Endothelial cell of umbilical vein (primary cell): ENCODE measurements at regions not wholly inside any gene's neighbourhood (a gene's known extent, or its start where the extent isn't known, plus 50 kb on each side); places are given as distances from the start of the nearest gene placed in this dataset.

Experiments used
- BruUV-seq: library from RNA; stranded (reverse); fragments of 400-500 nt; replicated peaks from 2 replicates; lab custom pipeline; 2021; lab: Mats Ljungman, UMichigan
- CTCF ChIA-PET: fragments of 300-600, 350-600 bp; sonication (Branson Sonifier 250); formaldehyde crosslinking; loops from one replicate; lab custom pipeline; 2021; ENCODE audit warnings: antibody characterized with exemption, inconsistent platforms; lab: Charles Lee
- POLR2A ChIA-PET: fragments of 300-600, 350-600 bp; sonication (Branson Sonifier 250); formaldehyde crosslinking; loops from one replicate; lab custom pipeline; 2021; ENCODE audit warnings: antibody characterized with exemption, inconsistent platforms; lab: Charles Lee
- DNase-seq: peaks from one replicate; pipeline ENCODE4 v3.0.0-alpha.2; 2011; ENCODE audit warnings: low read depth, low spot score
- FAIRE-seq: peaks from 2 replicates; lab custom pipeline; 2011; peaks lifted over from hg19 to GRCh38; lab: Jason Lieb, UNC
- H2AFZ ChIP-seq: 2 replicates; pipeline ENCODE4 v1.6.0; 2012; ENCODE audit warnings: low read depth, low read length, control low read depth, inconsistent platforms
- H3K27ac ChIP-seq: 2 replicates; pipeline ENCODE4 v1.5.1; 2011; ENCODE audit warnings: low read depth, mild to moderate bottlenecking, control low read depth, low read length, moderate library complexity; ENCODE audit not compliant: insufficient read depth
- H3K27me3 ChIP-seq, 2 experiments: 2 replicates each; pipeline versions ENCODE4 v1.6.0 to v1.6.1; 2011; ENCODE audit warnings: low read length in 2 of 2, mixed read lengths in 1 of 2; ENCODE audit not compliant: control insufficient read depth in 2 of 2, insufficient read depth in 2 of 2
- H3K36me3 ChIP-seq, 2 experiments: 2 replicates in 1 of 2; 3 replicates in 1 of 2; pipeline ENCODE4 v1.5.1; 2011; ENCODE audit warnings: low read length in 2 of 2, mild to moderate bottlenecking in 1 of 2, moderate library complexity in 1 of 2; ENCODE audit not compliant: control insufficient read depth in 2 of 2, insufficient read depth in 2 of 2; ENCODE audit errors: extremely low read depth in 1 of 2
- H3K4me1 ChIP-seq: 3 replicates; pipeline ENCODE4 v1.5.1; 2011; ENCODE audit warnings: mild to moderate bottlenecking, low read length; ENCODE audit not compliant: control insufficient read depth, insufficient read depth; ENCODE audit errors: extremely low read depth
- H3K4me2 ChIP-seq: 2 replicates; pipeline ENCODE4 v1.6.1; 2011; ENCODE audit warnings: low read length, control low read depth, mixed read lengths; ENCODE audit not compliant: insufficient read depth
- H3K4me3 ChIP-seq, 3 experiments: fragments of 200-600 bp in 1 of 3; sonication (generic), shearing (Covaris generic) in 1 of 3; replicated peaks in 1 of 3; 2 replicates each; pipeline ENCODE4 v1.5.1; 2011 to 2016; ENCODE audit warnings: control low read depth in 3 of 3, low read length in 3 of 3, mild to moderate bottlenecking in 2 of 3, inconsistent platforms in 1 of 3, low read depth in 1 of 3, moderate library complexity in 1 of 3; ENCODE audit not compliant: insufficient read depth in 1 of 3
- H3K79me2 ChIP-seq: 2 replicates; pipeline ENCODE4 v1.6.0; 2012; ENCODE audit warnings: low read length, inconsistent platforms; ENCODE audit not compliant: control insufficient read depth, insufficient read depth
- H3K9ac ChIP-seq: replicated peaks from 2 replicates; pipeline ENCODE3; 2011; ENCODE audit warnings: low read length, control low read depth; ENCODE audit not compliant: insufficient read depth; ENCODE audit errors: extremely low read depth
- H3K9me1 ChIP-seq: replicated peaks from 3 replicates; pipeline ENCODE4 v1.6.0; 2011; ENCODE audit warnings: mild to moderate bottlenecking, low read length; ENCODE audit not compliant: control insufficient read depth, insufficient read depth; ENCODE audit errors: extremely low read depth
- H3K9me3 ChIP-seq: replicated peaks from 2 replicates; pipeline ENCODE4 v1.5.1; 2012; ENCODE audit warnings: low read length, inconsistent platforms; ENCODE audit not compliant: control insufficient read depth, insufficient read depth
- H4K20me1 ChIP-seq: replicated peaks from 2 replicates; pipeline ENCODE3; 2011; ENCODE audit warnings: mild to moderate bottlenecking, low read length; ENCODE audit not compliant: control insufficient read depth, insufficient read depth; ENCODE audit errors: extremely low read depth
- EZH2 ChIP-seq: IDR thresholded peaks from 2 replicates; pipeline ENCODE4 v1.6.1; 2012; ENCODE audit warnings: borderline replicate concordance, low read depth, mild to moderate bottlenecking, moderate library complexity, low read length, inconsistent platforms; ENCODE audit not compliant: severe bottlenecking
- FOS ChIP-seq: IDR thresholded peaks from 2 replicates; pipeline ENCODE4 v1.6.1; 2011; ENCODE audit warnings: mild to moderate bottlenecking, low read length, moderate library complexity, borderline replicate concordance; ENCODE audit not compliant: insufficient read depth
- GATA2 ChIP-seq: IDR thresholded peaks from 2 replicates; pipeline ENCODE4 v1.7.0; 2011; ENCODE audit warnings: low read depth, mild to moderate bottlenecking, moderate library complexity, mixed read lengths, low read length; ENCODE audit not compliant: insufficient read length, insufficient read depth
- MYC ChIP-seq: IDR thresholded peaks from one replicate; pipeline ENCODE4 v1.6.1; 2011; ENCODE audit warnings: mild to moderate bottlenecking, low read depth, low read length
- POLR2A ChIP-seq: IDR thresholded peaks from 2 replicates; pipeline ENCODE4 v1.6.1; 2012; ENCODE audit warnings: low read depth, mild to moderate bottlenecking, control low read depth, low read length
- POLR2AphosphoS5 ChIP-seq: IDR thresholded peaks from 2 replicates; pipeline ENCODE4 v1.6.1; 2012; ENCODE audit warnings: low read depth, mild to moderate bottlenecking, control low read depth, low read length, moderate library complexity; ENCODE audit not compliant: insufficient read depth
- dilution Hi-C: fragments of 300-500 bp; cut with MboI; formaldehyde crosslinking; loops from one replicate; pipeline ENCODE4 v1.15.0; 2019; ENCODE audit warnings: low sequenced_read_pairs; ENCODE audit not compliant: extremely low pct_ligation_motif_present
- intact Hi-C: fragments of 100-400 bp; cut with micrococcal nuclease; formaldehyde crosslinking; loops from one replicate; pipeline ENCODE4 v1.10.0; 2022
- TF ChIP-seq, protein P1 (sequence below), 2 donors: IDR thresholded peaks; 1 replicate in 1 of 2; 2 replicates in 1 of 2; pipeline ENCODE4 v1.5.1; 2011; ENCODE audit warnings: low read length in 2 of 2, mild to moderate bottlenecking in 2 of 2, moderate library complexity in 2 of 2, control low read depth in 1 of 2, inconsistent platforms in 1 of 2, low read depth in 1 of 2; ENCODE audit not compliant: insufficient read depth in 1 of 2; ENCODE audit errors: extremely low read depth in 1 of 2
- TF ChIP-seq, protein P2 (sequence below): IDR thresholded peaks from 2 replicates; pipeline ENCODE4 v1.6.1; 2011; ENCODE audit not compliant: insufficient read depth, insufficient read length

DNA sequence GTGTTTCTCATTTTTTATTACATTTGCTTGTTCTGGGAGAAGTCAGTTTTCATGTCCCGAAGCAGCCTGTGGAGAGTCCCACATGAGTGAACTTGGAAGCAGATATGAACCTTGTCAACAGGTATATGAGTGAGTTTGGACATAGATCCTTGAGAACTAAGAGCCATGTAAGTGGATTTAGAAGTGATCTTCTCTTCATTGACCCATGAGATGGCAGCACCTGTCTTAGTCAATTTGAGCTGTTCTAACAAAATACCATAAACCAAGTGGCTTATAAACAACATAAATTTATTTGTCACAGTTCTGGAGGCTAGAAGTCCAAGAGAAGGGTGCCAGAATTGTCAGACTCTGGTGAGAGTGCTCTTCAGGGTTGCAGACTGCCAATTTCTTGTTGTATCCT lies 1043.8 kb downstream of the ADGRL3 start:
- dilution Hi-C loops (no loop called here), intact Hi-C loops (no loop called here)
- DNase-seq (no peak), FAIRE-seq (no peak)
- no peaks in the 10 kb centered on the region for H3K27me3 ChIP-seq
- ChIA-PET CTCF (no interaction called here), POLR2A (no interaction called here)
- H3K79me2 ChIP-seq, result no peaks in the 10 kb centered on the region
- TF ChIP-seq GATA2 (no peak), MYC (no peak), POLR2AphosphoS5 (no peak), POLR2A (no peak), FOS (no peak), EZH2 (no peak)
- TF ChIP-seq, protein P1, sequence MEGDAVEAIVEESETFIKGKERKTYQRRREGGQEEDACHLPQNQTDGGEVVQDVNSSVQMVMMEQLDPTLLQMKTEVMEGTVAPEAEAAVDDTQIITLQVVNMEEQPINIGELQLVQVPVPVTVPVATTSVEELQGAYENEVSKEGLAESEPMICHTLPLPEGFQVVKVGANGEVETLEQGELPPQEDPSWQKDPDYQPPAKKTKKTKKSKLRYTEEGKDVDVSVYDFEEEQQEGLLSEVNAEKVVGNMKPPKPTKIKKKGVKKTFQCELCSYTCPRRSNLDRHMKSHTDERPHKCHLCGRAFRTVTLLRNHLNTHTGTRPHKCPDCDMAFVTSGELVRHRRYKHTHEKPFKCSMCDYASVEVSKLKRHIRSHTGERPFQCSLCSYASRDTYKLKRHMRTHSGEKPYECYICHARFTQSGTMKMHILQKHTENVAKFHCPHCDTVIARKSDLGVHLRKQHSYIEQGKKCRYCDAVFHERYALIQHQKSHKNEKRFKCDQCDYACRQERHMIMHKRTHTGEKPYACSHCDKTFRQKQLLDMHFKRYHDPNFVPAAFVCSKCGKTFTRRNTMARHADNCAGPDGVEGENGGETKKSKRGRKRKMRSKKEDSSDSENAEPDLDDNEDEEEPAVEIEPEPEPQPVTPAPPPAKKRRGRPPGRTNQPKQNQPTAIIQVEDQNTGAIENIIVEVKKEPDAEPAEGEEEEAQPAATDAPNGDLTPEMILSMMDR (IDR thresholded peaks at IDR 0.05; ENCODE audit: extremely low read depth in 1 of 2, insufficient read depth in 1 of 2, low read depth in 1 of 2, low read length in 2 of 2), result no peak
- TF ChIP-seq, protein P2, sequence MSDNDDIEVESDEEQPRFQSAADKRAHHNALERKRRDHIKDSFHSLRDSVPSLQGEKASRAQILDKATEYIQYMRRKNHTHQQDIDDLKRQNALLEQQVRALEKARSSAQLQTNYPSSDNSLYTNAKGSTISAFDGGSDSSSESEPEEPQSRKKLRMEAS, result no peak
- H3K4me1 ChIP-seq, result no peaks in the 10 kb centered on the region
- no peak overlapping the region for H3K27ac ChIP-seq
- BruUV-seq, result no TSS peak
- H3K36me3 ChIP-seq, result no peaks in the 10 kb centered on the region
- no peak overlapping the region for H3K9ac ChIP-seq
- no peaks in the 10 kb centered on the region for H3K9me3 ChIP-seq
- H3K9me1 ChIP-seq, result no peaks in the 10 kb centered on the region
- H4K20me1 ChIP-seq, result no peaks in the 10 kb centered on the region
- no peak overlapping the region for H2AFZ ChIP-seq
- H3K4me3 ChIP-seq, result no peak overlapping the region
- no peak overlapping the region for H3K4me2 ChIP-seq
